ENCODE measurements at regions not wholly inside any gene's neighbourhood (a gene's known extent, or its start where the extent isn't known, plus 50 kb on each side); places are given as distances from the start of the nearest gene placed in this dataset.
"Not testable (repeated sequence)": the region's sequence is repeated elsewhere in the genome, so short reads cannot be mapped to it uniquely, and the experiment has no call there.

GRCh38 chr6:67630146-67630545 is 1004.9 kb upstream of the ADGRB3 start:
- DNase-seq: peak; percentile 45

GRCh38 chr6:67629258-67629657 is 1005.8 kb upstream of the ADGRB3 start:
- no peak for DNase-seq

GRCh38 chr6:67615796-67616195 is 1019.3 kb upstream of the ADGRB3 start:
- no peak for DNase-seq

GRCh38 chr6:67608099-67608749 is 1026.9 kb upstream of the ADGRB3 start:
- peak; percentile 64 for DNase-seq

GRCh38 chr6:67606906-67607828 is 1027.9 kb upstream of the ADGRB3 start:
- DNase-seq: peak; percentile 93

GRCh38 chr6:67594366-67594765 is 1040.7 kb upstream of the ADGRB3 start:
- no peak for DNase-seq

- DNase-seq: no peak
These were observed 1041.8 kb upstream of the ADGRB3 start for GRCh38 chr6:67593247-67593646.

- no peak for DNase-seq
These were observed 1043.2 kb upstream of the ADGRB3 start for GRCh38 chr6:67591910-67592309.

- DNase-seq: no peak
These were observed 1067.2 kb upstream of the ADGRB3 start for GRCh38 chr6:67567842-67568241.

GRCh38 chr6:67563671-67564070 is 1071.4 kb upstream of the ADGRB3 start:
- DNase-seq: no peak

GRCh38 chr6:67560068-67560467 is 1075.0 kb upstream of the ADGRB3 start:
- no peak for DNase-seq

GRCh38 chr6:67558985-67559384 is 1076.1 kb upstream of the ADGRB3 start:
- DNase-seq: no peak

- peak; percentile 25 for DNase-seq
These were observed 1090.1 kb upstream of the ADGRB3 start for GRCh38 chr6:67544851-67545452.

GRCh38 chr6:67541586-67541985 is 1093.5 kb upstream of the ADGRB3 start:
- no peak for DNase-seq

- DNase-seq: no peak
These were observed 1097.0 kb upstream of the ADGRB3 start for GRCh38 chr6:67538032-67538431.

GRCh38 chr6:67535946-67536345 is 1099.1 kb upstream of the ADGRB3 start:
- DNase-seq: no peak

- DNase-seq: no peak
These were observed 1128.7 kb upstream of the ADGRB3 start for GRCh38 chr6:67506352-67506751.

- no peak for DNase-seq
These were observed 1133.3 kb upstream of the ADGRB3 start for GRCh38 chr6:67501755-67502154.

- DNase-seq: no peak
These were observed 1137.3 kb upstream of the ADGRB3 start for GRCh38 chr6:67497749-67498148.

- no peak for DNase-seq
These were observed 1138.9 kb upstream of the ADGRB3 start for GRCh38 chr6:67496191-67496590.

GRCh38 chr6:67493682-67494081 is 1141.4 kb upstream of the ADGRB3 start:
- DNase-seq: peak; percentile 10

- DNase-seq: no peak
These were observed 1159.4 kb upstream of the ADGRB3 start for GRCh38 chr6:67475700-67476099.

GRCh38 chr6:67467341-67467740 is 1167.7 kb upstream of the ADGRB3 start:
- DNase-seq: no peak

- DNase-seq: not testable (repeated sequence)
These were observed 1172.4 kb upstream of the ADGRB3 start for GRCh38 chr6:67462725-67463124.

All from DMS53 (cell line).